Ectodermal cell (in vitro differentiated cells): ENCODE measurements at regions not wholly inside any gene's neighbourhood (a gene's known extent, or its start where the extent isn't known, plus 50 kb on each side); places are given as distances from the start of the nearest gene placed in this dataset.

Source experiments
- H3K27ac ChIP-seq: 2 replicates; pipeline ENCODE4 v1.7.0; 2013; ENCODE audit warnings: mild to moderate bottlenecking, low read depth, low read length; ENCODE audit not compliant: insufficient read depth, poor library complexity, severe bottlenecking
- H3K27me3 ChIP-seq: 2 replicates; pipeline ENCODE4 v1.7.0; 2013; ENCODE audit warnings: mild to moderate bottlenecking, low read length; ENCODE audit not compliant: insufficient read depth, control insufficient read depth, poor library complexity, severe bottlenecking
- H3K36me3 ChIP-seq: one replicate; pipeline ENCODE4 v1.7.0; 2013; ENCODE audit warnings: low read length; ENCODE audit not compliant: control insufficient read depth, insufficient read depth
- H3K4me1 ChIP-seq: one replicate; pipeline ENCODE4 v1.7.0; 2013; ENCODE audit warnings: low read length; ENCODE audit not compliant: control insufficient read depth, insufficient read depth
- H3K4me3 ChIP-seq: 2 replicates; pipeline ENCODE4 v1.7.0; 2013; ENCODE audit warnings: low read depth, low read length, control low read depth; ENCODE audit not compliant: insufficient read depth
- H3K9me3 ChIP-seq: 2 replicates; pipeline ENCODE4 v1.7.0; 2013; ENCODE audit warnings: mild to moderate bottlenecking, low read length, moderate library complexity; ENCODE audit not compliant: control insufficient read depth
- WGBS, 2 experiments: methylation state at CpG; one replicate each; pipeline ENCODE4 v1.1.7; 2013; ENCODE audit warnings: missing lambda C conversion rate in 2 of 2; 5-methylcytosine and 5-hydroxymethylcytosine counted together

GRCh38 chr14:94914191-94914590 lies 144.3 kb upstream of the GSC start:
- Histone ChIP-seq H3K4me3 (no peak overlapping the region), H3K36me3 (no peaks in the 10 kb centered on the region), H3K4me1 (no peaks in the 10 kb centered on the region), H3K9me3 (no peaks in the 10 kb centered on the region), H3K27me3 (peaks cover 9% of the 10 kb centered on the region), H3K27ac (no peak overlapping the region)
- 92 to 93% methylated on average over 3 of the region's 3 CpGs for WGBS, 2 experiments

GRCh38 chr14:94907626-94908261 lies 137.8 kb upstream of the GSC start:
- H3K9me3 ChIP-seq: no peaks in the 10 kb centered on the region
- 94% methylated on average over 29 to 30 of the region's 30 CpGs for WGBS, 2 experiments
- H3K36me3 ChIP-seq: no peaks in the 10 kb centered on the region
- H3K27ac ChIP-seq: no peak overlapping the region
- H3K4me1 ChIP-seq: no peaks in the 10 kb centered on the region
- H3K4me3 ChIP-seq: no peak overlapping the region
- H3K27me3 ChIP-seq: peaks cover 37% of the 10 kb centered on the region

DNA sequence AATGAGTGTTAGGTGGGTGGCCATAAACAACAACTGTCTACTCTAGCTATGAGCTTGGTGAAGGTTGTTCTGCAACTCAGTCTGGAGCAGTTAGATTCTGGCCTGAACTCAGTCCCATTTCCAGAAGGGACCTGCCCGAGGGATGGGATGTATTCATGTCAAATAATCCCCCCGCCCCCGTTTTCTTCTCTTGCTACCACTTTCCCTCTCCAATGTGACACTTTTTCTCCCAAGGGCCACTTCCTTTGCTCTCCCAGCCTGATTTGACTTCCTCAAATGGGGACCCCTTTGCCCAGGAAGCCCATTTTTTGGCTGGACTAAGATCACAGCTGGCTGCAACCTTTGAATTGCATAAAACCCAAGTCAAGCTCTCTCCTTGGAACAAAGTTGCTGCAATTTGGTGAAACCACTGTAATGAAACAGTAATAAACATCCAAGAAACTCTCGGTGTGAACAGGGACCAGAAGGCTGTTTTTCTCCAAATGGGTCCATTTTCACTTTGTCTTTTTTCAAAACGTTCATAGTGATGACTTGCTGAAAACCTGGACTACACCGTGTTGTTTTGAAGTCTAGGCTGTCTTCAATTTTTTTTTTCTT lies 137.2 kb upstream of the GSC start:
- H3K4me3 ChIP-seq: no peak overlapping the region
- no peaks in the 10 kb centered on the region for H3K4me1 ChIP-seq

GRCh38 chr14:94906577-94906976 lies 136.7 kb upstream of the GSC start:
- H3K9me3 ChIP-seq: no peaks in the 10 kb centered on the region
- 95 to 96% methylated on average over 4 of the region's 4 CpGs for WGBS, 2 experiments
- H3K4me1 ChIP-seq: no peaks in the 10 kb centered on the region
- H3K4me3 ChIP-seq: no peak overlapping the region
- no peaks in the 10 kb centered on the region for H3K36me3 ChIP-seq
- no peak overlapping the region for H3K27ac ChIP-seq
- H3K27me3 ChIP-seq: peaks cover 49% of the 10 kb centered on the region

More for the DNA sequence above, 137.2 kb upstream of the GSC start:
- Histone ChIP-seq H3K27ac (no peak overlapping the region), H3K27me3 (peaks cover 44% of the 10 kb centered on the region), H3K9me3 (no peaks in the 10 kb centered on the region), H3K36me3 (no peaks in the 10 kb centered on the region)
- WGBS, 2 experiments: 90 to 93% methylated on average over 6 of the region's 6 CpGs

- Histone ChIP-seq H3K27ac (no peak overlapping the region), H3K4me1 (no peaks in the 10 kb centered on the region), H3K9me3 (no peaks in the 10 kb centered on the region), H3K27me3 (peaks cover 62% of the 10 kb centered on the region), H3K36me3 (no peaks in the 10 kb centered on the region), H3K4me3 (no peak overlapping the region)
- 26 to 35% methylated on average over 4 of the region's 4 CpGs for WGBS, 2 experiments
These were observed 134.7 kb upstream of the GSC start for GRCh38 chr14:94904636-94905035.

DNA sequence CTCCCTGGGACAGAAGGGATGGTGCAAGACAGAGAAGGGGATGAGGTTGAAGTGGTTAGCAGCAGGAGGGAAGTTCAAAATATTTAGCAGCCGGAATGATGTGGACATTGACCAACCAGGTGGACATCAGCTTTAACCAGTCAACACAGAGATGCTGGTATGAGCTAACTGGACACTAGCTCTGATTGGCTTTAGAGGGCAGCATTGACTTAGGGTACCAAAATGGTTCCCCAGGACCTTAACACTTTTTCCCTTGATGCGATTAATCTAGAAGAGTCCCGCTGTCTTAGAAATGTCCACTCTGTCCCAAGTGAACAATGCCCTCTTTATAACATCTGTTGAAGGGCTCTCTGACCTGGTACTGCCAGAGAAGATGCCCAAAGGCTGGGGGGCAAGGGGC lies 134.0 kb upstream of the GSC start:
- H3K9me3 ChIP-seq: no peaks in the 10 kb centered on the region
- no peaks in the 10 kb centered on the region for H3K36me3 ChIP-seq
- 94 to 96% methylated on average over 3 of the region's 3 CpGs for WGBS, 2 experiments
- no peak overlapping the region for H3K27ac ChIP-seq
- H3K4me3 ChIP-seq: no peak overlapping the region
- H3K4me1 ChIP-seq: no peaks in the 10 kb centered on the region
- H3K27me3 ChIP-seq: peaks cover 63% of the 10 kb centered on the region

DNA sequence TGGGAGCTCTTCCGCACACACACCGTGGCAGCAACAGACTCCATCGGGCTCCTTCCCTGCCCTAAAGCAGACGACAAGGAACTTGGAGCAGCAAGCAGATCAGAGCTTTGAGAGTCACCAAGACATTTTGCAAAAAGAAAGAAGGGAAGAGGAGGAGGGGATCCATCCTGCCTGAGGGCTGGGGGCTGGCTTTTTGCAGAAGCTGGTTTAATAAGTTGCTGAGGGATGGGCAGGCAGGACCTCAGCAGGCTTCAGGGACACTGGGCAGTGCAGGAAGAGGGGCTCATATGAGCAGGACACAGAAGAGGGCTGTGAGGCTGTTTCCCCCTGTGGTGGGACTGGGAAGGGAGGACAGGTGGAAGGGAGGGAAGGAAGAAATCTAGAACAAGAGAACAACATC lies 133.4 kb upstream of the GSC start:
- WGBS, 2 experiments: 90 to 92% methylated on average over 4 of the region's 4 CpGs
- Histone ChIP-seq H3K27me3 (peaks cover 65% of the 10 kb centered on the region), H3K27ac (no peak overlapping the region), H3K4me3 (no peak overlapping the region), H3K36me3 (no peaks in the 10 kb centered on the region), H3K4me1 (no peaks in the 10 kb centered on the region), H3K9me3 (no peaks in the 10 kb centered on the region)

GRCh38 chr14:94897561-94897960 lies 127.6 kb upstream of the GSC start:
- H3K27ac ChIP-seq: no peak overlapping the region
- no peak overlapping the region for H3K4me3 ChIP-seq
- no peaks in the 10 kb centered on the region for H3K9me3 ChIP-seq
- peaks cover 3% of the 10 kb centered on the region for H3K4me1 ChIP-seq
- 70 to 73% methylated on average over 4 of the region's 4 CpGs for WGBS, 2 experiments
- peaks cover 83% of the 10 kb centered on the region for H3K27me3 ChIP-seq
- H3K36me3 ChIP-seq: no peaks in the 10 kb centered on the region

DNA sequence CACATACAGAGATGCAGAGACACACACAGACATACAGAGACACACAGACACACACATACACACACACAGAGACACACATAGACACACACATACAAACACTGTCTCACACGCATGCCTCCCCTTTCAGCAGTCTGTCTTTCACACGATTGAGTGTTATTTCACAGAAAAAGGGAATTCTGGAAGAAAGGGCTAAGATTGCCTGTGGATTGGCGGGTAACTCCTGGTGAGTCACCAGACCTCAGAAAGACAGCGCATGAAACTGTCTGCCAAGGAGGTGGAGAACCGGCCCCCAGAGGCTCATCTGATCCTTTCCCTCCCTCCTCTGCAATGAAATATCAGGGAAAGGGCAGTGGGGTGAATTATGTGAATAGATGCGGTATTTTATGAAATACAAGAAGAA lies 127.2 kb upstream of the GSC start:
- H3K4me3 ChIP-seq: no peak overlapping the region
- 88 to 93% methylated on average over 4 to 5 of the region's 6 CpGs for WGBS, 2 experiments
- H3K36me3 ChIP-seq: no peaks in the 10 kb centered on the region
- H3K4me1 ChIP-seq: peaks cover 3% of the 10 kb centered on the region
- H3K27ac ChIP-seq: no peak overlapping the region
- H3K9me3 ChIP-seq: no peaks in the 10 kb centered on the region
- H3K27me3 ChIP-seq: peaks cover 83% of the 10 kb centered on the region

DNA sequence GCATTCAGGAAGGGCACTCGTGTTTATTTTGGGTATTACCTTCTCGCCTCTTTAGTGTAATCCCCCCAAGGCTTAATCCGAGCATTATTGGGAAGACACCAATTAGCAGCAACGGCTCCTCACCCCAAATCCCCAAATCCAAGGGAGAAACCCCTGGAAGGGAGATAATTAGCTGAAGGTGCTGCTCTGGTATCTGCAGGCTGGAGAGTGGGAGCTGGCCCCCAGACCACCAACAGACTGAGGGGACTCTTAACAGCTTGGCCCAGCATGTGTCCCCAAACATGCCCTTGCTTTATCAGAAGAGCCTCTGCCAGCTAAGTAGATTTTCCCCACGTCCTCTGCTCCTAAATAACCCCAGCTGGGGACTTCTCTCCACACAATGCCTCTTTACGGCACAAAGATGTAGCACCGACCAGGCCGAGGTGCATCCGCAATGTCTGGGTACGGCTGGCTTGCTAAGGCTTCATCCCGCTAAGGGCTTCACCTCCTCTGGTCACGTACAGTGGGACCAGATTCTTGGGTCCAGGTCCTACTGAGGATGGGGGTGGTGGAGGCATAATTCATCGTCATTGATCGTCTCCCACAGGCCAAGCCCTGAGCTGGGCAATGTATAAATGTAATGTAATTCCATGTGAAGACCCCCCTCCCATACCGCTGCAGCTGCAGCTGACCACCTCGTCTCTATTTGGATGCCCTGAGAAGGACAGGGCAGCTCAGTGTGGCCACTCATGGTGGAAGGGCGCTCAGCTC lies 123.7 kb upstream of the GSC start:
- H3K9me3 ChIP-seq: no peaks in the 10 kb centered on the region
- peaks cover 75% of the 10 kb centered on the region for H3K27me3 ChIP-seq
- H3K27ac ChIP-seq: no peak overlapping the region
- no peaks in the 10 kb centered on the region for H3K36me3 ChIP-seq
- 58 to 67% methylated on average over 17 of the region's 17 CpGs for WGBS, 2 experiments
- peaks cover 3% of the 10 kb centered on the region for H3K4me1 ChIP-seq
- H3K4me3 ChIP-seq: no peak overlapping the region
